GM18519 (cell line): ENCODE measurements at regions not wholly inside any gene's neighbourhood (a gene's known extent, or its start where the extent isn't known, plus 50 kb on each side); places are given as distances from the start of the nearest gene placed in this dataset.
"Not testable (repeated sequence)": the region's sequence is repeated elsewhere in the genome, so short reads cannot be mapped to it uniquely, and the experiment has no call there.

ENCODE experiments used
- ATAC-seq: cut with Tn5 transposase; IDR thresholded peaks from one replicate; pipeline ENCODE4 v1.9.1; 2021; ENCODE audit warnings: mild to moderate bottlenecking, moderate library complexity; ENCODE audit not compliant: unreplicated experiment, low FRiP score

DNA sequence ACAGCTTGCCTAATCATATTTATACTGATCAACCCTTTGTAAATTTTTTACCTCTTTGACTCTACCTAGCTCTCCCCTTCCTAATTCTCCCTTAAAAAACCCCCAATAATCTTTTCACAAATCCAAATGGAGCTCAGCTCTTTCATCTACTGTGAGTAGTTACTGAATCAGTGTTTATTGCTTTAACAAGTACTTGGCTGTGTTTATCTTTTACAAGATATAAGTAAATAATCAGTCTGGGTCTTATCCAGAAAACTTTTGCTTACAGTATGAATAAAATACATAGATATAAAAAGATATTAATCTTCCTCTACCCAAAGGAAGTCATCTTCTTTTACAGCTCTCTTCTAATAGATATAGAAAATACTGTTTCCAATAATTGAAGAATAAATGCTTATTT lies 366.4 kb downstream of the RAP2B start:
- no peak for ATAC-seq

DNA sequence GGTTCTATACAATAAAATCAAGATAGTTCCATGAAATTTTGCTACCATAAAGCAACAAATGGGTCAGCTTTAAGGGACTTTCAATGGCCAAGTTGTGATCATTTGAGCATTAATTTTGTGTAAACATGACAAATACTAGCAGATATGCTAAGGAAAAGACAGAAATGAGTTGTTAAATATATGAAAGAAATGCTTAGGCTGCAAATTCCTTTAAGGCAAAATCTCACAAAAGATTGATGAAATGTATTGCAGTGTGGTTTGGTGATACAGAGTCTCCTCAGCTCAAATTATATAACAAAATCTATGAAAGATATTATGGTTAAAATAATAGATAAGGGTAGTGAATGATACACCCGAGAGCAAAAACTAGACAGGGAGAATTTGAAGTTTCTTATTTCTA lies 377.2 kb downstream of the RAP2B start:
- ATAC-seq, result no peak

GRCh38 chr3:153545471-153545870 lies 383.4 kb downstream of the RAP2B start:
- no peak for ATAC-seq

- ATAC-seq, result no peak
These were observed 385.9 kb downstream of the RAP2B start for GRCh38 chr3:153547970-153548369.

- not testable (repeated sequence) for ATAC-seq
These were observed 387.7 kb downstream of the RAP2B start for GRCh38 chr3:153549686-153550085.

DNA sequence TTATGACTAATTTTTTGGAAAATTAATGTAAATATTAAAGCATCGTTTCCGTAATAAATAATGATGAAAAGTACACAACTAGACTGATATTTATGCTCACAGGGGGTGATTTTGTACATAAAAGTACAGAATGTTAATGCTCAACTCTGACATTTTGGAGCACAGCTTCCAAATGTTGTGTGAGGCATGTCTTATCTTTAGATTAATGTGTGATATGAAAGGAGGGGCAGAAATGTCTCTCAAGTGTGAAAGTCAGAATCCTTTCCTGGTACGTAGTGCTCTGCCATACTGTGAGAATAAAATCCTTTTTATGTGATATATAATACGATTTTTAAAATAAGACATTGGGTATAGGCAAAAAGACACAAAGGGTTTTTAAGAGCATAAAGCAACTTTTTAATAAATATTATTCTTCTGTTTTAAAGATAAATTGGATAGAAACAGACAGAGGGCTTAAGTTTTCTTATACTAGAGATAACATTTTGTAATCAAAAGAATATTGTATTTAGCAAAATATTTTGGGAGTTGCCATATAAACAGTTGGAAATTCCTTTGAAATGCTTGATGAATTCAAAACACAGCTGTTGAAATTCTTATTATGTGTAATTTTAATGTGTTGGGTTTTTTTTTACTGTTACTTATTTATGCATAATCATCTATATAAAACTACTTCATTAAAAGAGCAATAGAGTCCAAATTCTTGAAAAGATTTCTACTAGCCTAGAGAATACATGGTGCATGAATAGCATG lies 389.7 kb downstream of the RAP2B start:
- ATAC-seq, result no peak

DNA sequence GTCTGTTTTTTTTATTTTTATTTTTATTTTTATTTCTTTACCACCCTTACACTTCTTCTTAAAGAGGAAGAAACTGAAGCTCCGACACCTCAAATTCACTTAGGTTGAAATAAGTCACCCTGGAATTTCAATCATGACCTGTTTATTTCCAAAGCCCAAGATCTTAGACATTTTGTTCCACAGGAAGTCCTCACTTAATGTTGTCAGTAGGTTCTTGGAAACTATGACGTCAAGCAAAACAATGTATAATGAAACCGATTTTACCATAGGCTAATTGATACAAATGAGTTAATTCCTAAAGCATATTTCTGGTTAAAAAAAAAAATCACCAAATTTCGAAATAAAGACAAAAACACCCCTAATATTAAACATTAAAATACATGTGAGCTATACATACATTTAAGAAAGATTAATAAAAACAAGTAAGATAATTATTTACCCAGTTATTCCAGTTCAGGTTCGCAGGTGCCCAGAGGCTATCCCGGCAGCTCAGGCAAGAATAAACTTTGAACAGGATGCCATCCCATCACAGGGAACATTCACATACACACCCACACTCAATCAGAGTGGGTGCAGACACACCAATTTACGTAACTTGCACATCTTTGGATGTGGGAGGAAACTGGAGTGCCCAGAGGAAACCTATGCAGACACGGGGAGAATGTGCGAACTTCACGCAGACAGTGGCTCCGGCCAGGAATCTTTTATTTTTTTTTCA lies 391.0 kb downstream of the RAP2B start:
- ATAC-seq, result no peak

- ATAC-seq, result no peak
These were observed 391.5 kb downstream of the RAP2B start for GRCh38 chr3:153553605-153553945.

GRCh38 chr3:153555919-153556318 lies 393.9 kb downstream of the RAP2B start:
- no peak for ATAC-seq

GRCh38 chr3:153559366-153559765 lies 397.3 kb downstream of the RAP2B start:
- not testable (repeated sequence) for ATAC-seq

DNA sequence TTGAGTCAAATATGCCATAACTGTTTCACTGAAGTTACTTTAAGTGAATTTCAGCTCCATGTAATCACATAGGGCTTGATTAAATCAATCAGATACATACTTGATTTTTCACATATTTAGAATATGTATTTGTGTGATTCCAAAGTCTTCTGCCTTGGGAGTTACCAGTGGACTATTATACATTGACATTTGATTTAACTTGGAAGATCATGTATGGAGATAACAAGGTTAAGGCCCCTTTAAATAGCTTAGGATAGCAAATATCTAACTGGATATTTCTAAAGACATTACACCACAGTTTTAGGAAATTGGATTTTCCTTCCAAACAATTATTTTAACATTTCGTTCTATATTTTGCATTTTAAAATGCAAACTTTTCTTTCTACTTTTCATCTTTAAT lies 405.0 kb downstream of the RAP2B start:
- ATAC-seq, result no peak

- ATAC-seq, result no peak
These were observed 405.5 kb downstream of the RAP2B start for GRCh38 chr3:153567556-153567955.

DNA sequence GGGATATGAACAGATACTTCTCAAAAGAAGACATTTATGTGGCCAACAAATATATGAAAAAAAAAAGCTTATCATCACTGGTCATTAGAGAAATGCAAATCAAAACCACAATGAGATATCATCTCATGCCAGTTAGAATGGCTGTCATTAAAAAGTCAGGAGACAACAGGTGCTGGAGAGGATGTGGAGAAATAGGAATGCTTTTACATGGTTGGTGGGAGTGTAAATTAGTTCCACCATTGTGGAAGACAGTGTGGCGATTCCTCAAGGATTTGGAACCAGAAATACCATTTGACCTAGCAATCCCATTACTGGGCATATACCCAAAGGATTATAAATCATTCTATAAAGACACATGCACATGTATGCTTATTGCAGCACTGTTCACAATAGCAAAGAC lies 408.5 kb downstream of the RAP2B start:
- not testable (repeated sequence) for ATAC-seq

DNA sequence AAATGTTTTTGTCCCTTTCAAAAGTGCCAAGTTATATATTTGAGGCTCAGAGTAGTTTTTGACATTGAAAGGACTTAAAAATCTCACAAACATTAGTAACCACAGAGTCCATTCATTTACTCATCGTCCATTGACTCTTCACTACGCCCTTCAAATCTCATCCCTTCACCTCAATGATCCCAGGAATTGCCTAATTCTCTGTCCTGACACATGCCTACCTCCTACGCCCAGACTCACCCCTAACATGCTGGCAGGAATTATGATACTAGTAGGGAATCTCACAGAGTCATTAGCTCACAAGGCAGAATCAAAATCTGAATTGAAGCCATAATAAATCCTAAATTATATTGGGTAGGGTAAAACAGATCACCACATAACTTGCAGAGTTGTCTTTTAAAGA lies 410.1 kb downstream of the RAP2B start:
- no peak for ATAC-seq

DNA sequence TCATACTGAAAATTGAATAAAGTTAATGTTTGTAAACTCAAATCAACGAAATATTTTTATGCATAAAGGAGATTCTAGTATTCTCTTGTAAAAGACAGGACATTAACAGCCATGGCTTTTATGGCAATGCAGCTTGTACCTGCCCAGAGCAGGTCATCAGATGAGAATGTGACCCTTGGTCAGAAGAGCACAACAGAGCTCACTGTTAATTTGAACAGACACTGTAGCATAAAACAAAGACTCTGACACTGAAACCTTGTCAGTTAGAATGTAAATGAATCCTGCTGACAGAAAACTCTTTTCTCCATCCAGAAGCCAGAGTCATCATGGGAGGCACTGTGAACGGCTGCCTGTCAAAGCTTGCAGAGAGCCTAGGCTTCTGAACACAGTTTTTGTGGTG lies 410.6 kb downstream of the RAP2B start:
- no peak for ATAC-seq

DNA sequence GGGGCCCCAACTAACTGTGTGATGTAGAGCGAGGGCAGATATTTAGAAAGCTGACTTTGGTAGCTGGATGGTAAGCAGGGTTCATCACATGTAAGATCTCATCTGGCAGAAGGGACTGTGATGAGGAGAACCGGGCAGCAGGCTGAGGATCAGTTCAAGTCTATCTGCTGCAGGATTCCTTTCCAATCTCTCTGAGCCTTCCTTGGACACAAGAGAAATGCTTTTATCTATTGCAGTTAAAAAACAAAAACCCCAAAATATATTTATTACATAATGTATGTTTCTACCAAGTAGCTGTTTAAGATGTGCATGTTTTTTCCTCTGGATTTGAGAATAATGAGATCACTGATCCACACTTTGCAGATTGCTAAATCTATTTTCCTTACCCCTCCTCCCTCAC lies 411.5 kb downstream of the RAP2B start:
- no peak for ATAC-seq

DNA sequence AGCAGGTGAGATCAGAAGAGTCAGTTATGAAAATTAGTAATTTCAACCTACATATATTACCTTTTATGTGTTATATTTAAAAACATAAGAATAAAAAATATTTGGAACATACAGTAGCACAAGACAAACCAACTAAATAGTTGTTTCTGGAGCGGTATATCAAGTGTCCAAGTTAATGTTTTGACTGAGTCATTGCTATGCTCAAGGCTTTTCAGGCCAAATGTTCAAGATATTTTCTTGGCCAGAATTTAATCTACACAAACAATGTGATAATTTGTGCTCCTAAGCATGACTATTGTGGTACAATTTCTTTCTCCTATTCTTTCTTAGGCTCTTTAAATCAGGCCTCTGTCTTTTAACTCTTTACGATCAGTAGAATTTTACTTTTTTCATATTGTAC lies 412.4 kb downstream of the RAP2B start:
- ATAC-seq, result no peak

- ATAC-seq, result no peak
These were observed 415.2 kb downstream of the RAP2B start for GRCh38 chr3:153577059-153577736.

- ATAC-seq, result no peak
These were observed 416.0 kb downstream of the RAP2B start for GRCh38 chr3:153578046-153578445.

DNA sequence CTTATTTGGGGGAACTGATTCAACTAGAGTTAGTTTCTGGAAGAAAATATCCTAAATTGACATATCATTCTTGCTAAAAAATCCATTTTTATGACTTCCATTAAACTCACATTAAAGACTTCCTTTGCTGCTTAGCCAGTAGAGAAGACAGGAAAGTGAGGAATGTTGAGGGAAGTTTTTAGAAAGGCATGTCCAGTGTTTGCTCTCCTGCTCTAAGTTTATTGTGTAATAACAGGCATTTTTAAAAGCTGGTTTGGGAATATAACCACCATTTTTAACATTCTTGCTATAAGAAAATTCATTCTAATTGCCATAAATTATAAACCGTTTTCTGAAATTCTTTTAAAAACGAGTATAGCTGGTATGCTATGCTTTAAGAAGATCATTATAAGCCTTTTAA lies 428.0 kb downstream of the RAP2B start:
- ATAC-seq, result no peak

DNA sequence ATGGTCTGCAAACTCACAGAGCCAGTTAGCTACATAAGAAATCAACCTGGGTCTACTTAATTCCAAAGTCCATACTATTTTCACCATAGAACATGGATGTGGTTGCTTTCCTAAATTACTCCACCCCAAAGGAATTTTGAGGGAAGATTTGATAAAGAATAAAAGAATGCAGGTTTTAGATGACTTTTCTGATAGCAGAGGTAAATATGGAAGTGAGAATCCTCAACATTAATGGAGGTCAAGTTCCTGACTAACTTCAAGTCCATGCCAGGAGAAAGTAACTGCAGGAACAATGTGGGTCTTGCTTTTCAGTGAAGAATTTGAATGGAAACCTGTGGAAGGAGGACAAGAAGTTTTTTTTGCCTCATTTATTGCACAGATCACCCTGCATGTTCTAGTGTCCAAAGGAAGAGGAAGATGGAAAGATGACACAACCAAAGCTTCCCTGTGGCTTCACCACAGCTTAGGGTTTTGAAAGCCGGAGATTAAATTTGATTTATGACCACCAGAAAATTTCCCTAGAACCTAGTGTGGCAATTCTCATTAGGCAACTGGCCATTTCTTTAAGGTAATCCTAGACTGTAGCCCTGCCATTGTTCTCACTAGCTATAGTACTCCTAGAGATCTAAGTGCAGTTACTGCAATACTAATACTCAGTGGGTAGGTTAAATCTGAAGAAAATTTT lies 429.7 kb downstream of the RAP2B start:
- ATAC-seq, result no peak
